T-helper 2 cell treated with Interferon-gamma antibody and Interleukin-4, amounts not matched to agents 5 μg/mL and 100 μg/mL, for 36 hours (primary cell): ENCODE measurements at regions not wholly inside any gene's neighbourhood (a gene's known extent, or its start where the extent isn't known, plus 50 kb on each side); places are given as distances from the start of the nearest gene placed in this dataset.
"Not testable (repeated sequence)": the region's sequence is repeated elsewhere in the genome, so short reads cannot be mapped to it uniquely, and the experiment has no call there.

Source experiments
- DNase-seq: peaks from one replicate; pipeline ENCODE4 v3.0.0; 2021; ENCODE audit warnings: low spot score
- H3K27ac Mint-ChIP-seq: one replicate; pipeline ENCODE4 v1.8.0; 2021; ENCODE audit warnings: mild to moderate bottlenecking, mixed read lengths
- H3K27me3 Mint-ChIP-seq: one replicate; pipeline ENCODE4 v1.8.0; 2021; ENCODE audit warnings: low read depth, mixed read lengths
- H3K36me3 Mint-ChIP-seq: one replicate; pipeline ENCODE4 v1.8.0; 2021; ENCODE audit warnings: low read depth, mixed read lengths
- H3K4me1 Mint-ChIP-seq: one replicate; pipeline ENCODE4 v1.8.0; 2021; ENCODE audit warnings: low read depth, mixed read lengths
- H3K4me3 Mint-ChIP-seq: one replicate; pipeline ENCODE4 v1.8.0; 2022; ENCODE audit warnings: mild to moderate bottlenecking, moderate library complexity, mixed read lengths
- H3K9me3 Mint-ChIP-seq: one replicate; pipeline ENCODE4 v1.8.0; 2021; ENCODE audit warnings: mixed read lengths

DNA sequence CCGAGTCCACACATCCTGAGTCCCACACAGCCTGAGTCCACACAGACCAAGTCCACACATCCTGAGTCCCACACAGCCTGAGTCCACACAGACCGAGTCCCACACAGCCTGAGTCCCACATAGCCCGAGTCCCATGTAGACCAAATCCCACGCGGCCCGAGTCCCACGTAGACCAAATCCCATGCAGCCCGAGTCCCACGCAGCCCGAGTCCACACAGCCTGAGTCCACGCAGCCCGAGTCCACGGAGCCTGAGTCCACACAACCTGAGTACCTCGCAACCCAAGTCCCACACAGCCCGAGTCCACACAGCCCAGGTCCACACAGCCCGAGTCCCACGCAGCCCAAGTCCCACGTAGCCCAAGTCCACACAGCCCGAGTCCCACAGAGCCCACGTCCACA, 60.0 kb upstream of the DACT2 start:
- peaks cover 16% of the 10 kb centered on the region for H3K9me3 Mint-ChIP-seq
- not testable (repeated sequence) for H3K36me3 Mint-ChIP-seq

GRCh38 chr6:168380166-168380955, 60.6 kb upstream of the SMOC2 start:
- not testable (repeated sequence) for H3K36me3 Mint-ChIP-seq, H3K27me3 Mint-ChIP-seq, H3K4me1 Mint-ChIP-seq, H3K27ac Mint-ChIP-seq, DNase-seq, H3K4me3 Mint-ChIP-seq
- H3K9me3 Mint-ChIP-seq: peaks cover 16% of the 10 kb centered on the region

More for the DNA sequence above, 60.0 kb upstream of the DACT2 start:
- H3K27ac Mint-ChIP-seq, H3K4me3 Mint-ChIP-seq, H3K4me1 Mint-ChIP-seq, H3K27me3 Mint-ChIP-seq, DNase-seq: not testable (repeated sequence)

- H3K4me3 Mint-ChIP-seq: no peak overlapping the region
- H3K27me3 Mint-ChIP-seq: no peaks in the 10 kb centered on the region
- no peaks in the 10 kb centered on the region for H3K4me1 Mint-ChIP-seq
- H3K36me3 Mint-ChIP-seq: no peaks in the 10 kb centered on the region
- no peak for DNase-seq
- H3K27ac Mint-ChIP-seq: no peak overlapping the region
- peaks cover 16% of the 10 kb centered on the region for H3K9me3 Mint-ChIP-seq
Observed at GRCh38 chr6:168380956-168381605, 59.9 kb upstream of the SMOC2 start.

- Mint-ChIP-seq H3K27ac (no peak overlapping the region), H3K27me3 (no peaks in the 10 kb centered on the region), H3K9me3 (peaks cover 16% of the 10 kb centered on the region), H3K4me1 (no peaks in the 10 kb centered on the region), H3K4me3 (no peak overlapping the region), H3K36me3 (no peaks in the 10 kb centered on the region)
- DNase-seq: no peak
Observed at GRCh38 chr6:168381726-168382458, 59.1 kb upstream of the SMOC2 start.

DNA sequence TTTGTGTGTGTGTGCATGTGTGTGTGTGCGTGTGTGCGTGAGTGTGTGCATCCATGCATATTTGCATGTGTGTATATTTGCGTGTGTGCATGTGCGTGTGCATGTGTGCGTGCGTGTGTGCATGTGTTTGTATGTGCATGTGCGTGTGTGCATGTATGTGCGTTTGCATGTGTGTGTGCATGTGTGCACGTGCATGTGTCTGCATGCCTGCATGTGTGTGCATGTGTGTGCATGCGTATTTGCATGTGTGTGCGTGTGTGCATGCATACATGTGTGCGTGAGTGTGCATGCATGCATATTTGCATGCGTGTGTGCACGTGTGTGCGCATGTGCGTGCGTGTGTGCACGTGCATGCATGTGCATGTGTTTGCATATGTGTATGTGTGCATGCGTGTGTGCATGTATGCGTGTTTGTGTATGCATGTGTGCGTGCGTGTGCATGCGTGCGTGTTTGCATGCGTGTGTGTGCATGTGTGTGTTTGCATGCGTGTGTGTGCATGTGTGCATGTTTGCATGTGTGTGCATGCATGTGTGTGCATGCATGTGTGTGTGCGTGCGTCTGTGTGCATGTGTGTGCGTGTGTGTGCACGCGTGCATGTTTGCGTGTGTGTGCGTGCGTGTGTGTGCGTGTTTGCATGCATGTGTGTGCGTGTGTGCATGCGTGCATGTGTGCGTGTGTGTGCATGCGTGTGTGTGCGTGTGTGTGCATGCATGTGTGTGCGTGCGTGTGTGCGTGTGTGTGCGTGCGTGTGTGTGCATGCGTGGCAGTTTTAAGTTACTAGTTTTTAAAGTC, 57.7 kb upstream of the SMOC2 start:
- no peaks in the 10 kb centered on the region for H3K36me3 Mint-ChIP-seq
- H3K9me3 Mint-ChIP-seq: peaks cover 9% of the 10 kb centered on the region
- H3K4me1 Mint-ChIP-seq: no peaks in the 10 kb centered on the region
- no peak for DNase-seq
- H3K27me3 Mint-ChIP-seq: no peaks in the 10 kb centered on the region
- no peak overlapping the region for H3K27ac Mint-ChIP-seq
- H3K4me3 Mint-ChIP-seq: no peak overlapping the region

GRCh38 chr6:168384045-168385036, 56.6 kb upstream of the SMOC2 start:
- H3K4me3 Mint-ChIP-seq: no peak overlapping the region
- no peaks in the 10 kb centered on the region for H3K4me1 Mint-ChIP-seq
- H3K9me3 Mint-ChIP-seq: peaks cover 9% of the 10 kb centered on the region
- H3K27me3 Mint-ChIP-seq: no peaks in the 10 kb centered on the region
- no peak overlapping the region for H3K27ac Mint-ChIP-seq
- H3K36me3 Mint-ChIP-seq: no peaks in the 10 kb centered on the region
- DNase-seq: no peak

DNA sequence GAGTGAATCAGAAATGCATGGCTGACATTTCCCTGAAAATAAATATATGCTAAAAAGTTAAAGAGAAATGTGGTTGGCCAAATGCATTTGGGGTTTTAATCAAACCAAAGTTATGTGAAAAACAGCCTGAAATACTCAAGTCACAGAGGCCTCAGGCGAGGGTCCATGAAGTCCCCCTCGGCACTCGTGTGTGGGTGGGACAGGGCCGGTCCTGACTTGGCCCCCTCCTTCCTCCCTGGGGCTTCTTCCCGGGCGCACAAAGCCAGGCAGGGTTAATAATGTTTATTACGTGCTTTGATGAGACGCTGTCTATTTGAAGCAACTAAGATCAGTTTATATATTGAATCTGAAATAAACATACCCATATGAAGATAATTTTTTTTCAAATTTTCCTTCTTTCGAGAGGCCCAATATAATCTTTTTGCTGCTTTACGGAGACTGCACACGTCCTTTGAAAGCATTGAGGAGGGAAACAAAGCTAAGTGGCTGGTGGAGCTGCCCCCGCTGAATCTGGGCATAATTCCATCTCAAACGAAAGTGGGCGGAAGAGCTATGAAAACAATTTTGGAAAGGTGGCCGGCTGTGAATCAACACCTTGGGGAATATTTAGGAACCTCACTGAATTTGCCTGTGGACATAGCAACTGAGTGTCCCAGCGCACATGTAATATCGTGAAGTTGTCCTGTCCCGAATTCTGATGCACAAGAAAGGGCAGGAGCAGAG, 55.8 kb upstream of the SMOC2 start:
- Mint-ChIP-seq H3K9me3 (peaks cover 9% of the 10 kb centered on the region), H3K4me1 (no peaks in the 10 kb centered on the region), H3K4me3 (no peak overlapping the region), H3K36me3 (no peaks in the 10 kb centered on the region), H3K27me3 (no peaks in the 10 kb centered on the region), H3K27ac (no peak overlapping the region)
- DNase-seq: no peak

GRCh38 chr6:168385858-168386735, 54.9 kb upstream of the SMOC2 start:
- no peaks in the 10 kb centered on the region for H3K4me1 Mint-ChIP-seq
- no peak for DNase-seq
- no peaks in the 10 kb centered on the region for H3K27me3 Mint-ChIP-seq
- no peak overlapping the region for H3K27ac Mint-ChIP-seq
- peaks cover 5% of the 10 kb centered on the region for H3K9me3 Mint-ChIP-seq
- no peaks in the 10 kb centered on the region for H3K36me3 Mint-ChIP-seq
- no peak overlapping the region for H3K4me3 Mint-ChIP-seq

- Mint-ChIP-seq H3K27me3 (no peaks in the 10 kb centered on the region), H3K4me1 (no peaks in the 10 kb centered on the region), H3K9me3 (peaks cover 5% of the 10 kb centered on the region), H3K4me3 (no peak overlapping the region), H3K36me3 (no peaks in the 10 kb centered on the region), H3K27ac (no peak overlapping the region)
- DNase-seq: no peak
Observed at GRCh38 chr6:168386973-168387372, 54.0 kb upstream of the SMOC2 start.

GRCh38 chr6:168387426-168387825, 53.6 kb upstream of the SMOC2 start:
- H3K4me1 Mint-ChIP-seq: no peaks in the 10 kb centered on the region
- H3K9me3 Mint-ChIP-seq: peaks cover 5% of the 10 kb centered on the region
- no peaks in the 10 kb centered on the region for H3K27me3 Mint-ChIP-seq
- no peak overlapping the region for H3K4me3 Mint-ChIP-seq
- no peak overlapping the region for H3K27ac Mint-ChIP-seq
- H3K36me3 Mint-ChIP-seq: no peaks in the 10 kb centered on the region
- DNase-seq: no peak

DNA sequence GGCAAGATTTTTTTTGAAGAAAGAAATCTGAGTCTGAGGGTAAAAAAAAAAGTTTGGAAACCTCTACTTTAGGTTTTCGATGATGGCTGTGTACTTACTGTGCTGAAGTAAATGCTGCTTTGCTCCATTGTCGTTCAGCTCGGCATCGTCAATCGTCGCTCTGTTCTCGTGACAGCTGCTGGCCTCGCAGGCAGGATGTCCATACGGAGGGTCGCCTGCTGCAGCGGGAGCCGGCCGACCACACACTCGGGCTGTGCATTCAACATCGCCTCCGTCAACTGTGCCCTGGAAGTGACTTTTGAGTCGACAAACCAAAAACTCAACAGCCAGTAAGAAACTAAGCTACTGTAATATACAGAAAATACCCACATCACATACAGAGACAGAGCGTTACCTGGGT, 53.1 kb upstream of the SMOC2 start:
- no peaks in the 10 kb centered on the region for H3K27me3 Mint-ChIP-seq
- H3K4me1 Mint-ChIP-seq: no peaks in the 10 kb centered on the region
- H3K36me3 Mint-ChIP-seq: no peaks in the 10 kb centered on the region
- no peak overlapping the region for H3K27ac Mint-ChIP-seq
- peaks cover 3% of the 10 kb centered on the region for H3K9me3 Mint-ChIP-seq
- H3K4me3 Mint-ChIP-seq: no peak overlapping the region
- DNase-seq: no peak
